Esophagus muscularis mucosa (tissue), 4 donors: ENCODE measurements at regions not wholly inside any gene's neighbourhood (a gene's known extent, or its start where the extent isn't known, plus 50 kb on each side); places are given as distances from the start of the nearest gene placed in this dataset.
"Not testable (repeated sequence)": the region's sequence is repeated elsewhere in the genome, so short reads cannot be mapped to it uniquely, and the experiment has no call there.

ENCODE experiments used
- DNase-seq: peaks from one replicate; pipeline ENCODE4 v3.0.0-alpha.2; 2017; ENCODE audit errors: extremely low spot score
- H3K27ac ChIP-seq, 4 donors: fragments of 200-600 bp; sonication (generic); replicated peaks in 1 of 4; 1 replicate in 3 of 4; 2 replicates in 1 of 4; pipeline ENCODE4 v1.5.1; 2016 to 2019; ENCODE audit warnings: mild to moderate bottlenecking in 1 of 4
- H3K27me3 ChIP-seq, 4 donors: fragments of 200-600 bp; sonication (generic); one replicate each; pipeline versions ENCODE4 v1.5.1 to v1.6.0; 2016 to 2019
- H3K36me3 ChIP-seq, 4 donors: fragments of 200-600 bp; sonication (generic); one replicate each; pipeline ENCODE4 v1.5.1; 2016 to 2019
- H3K4me1 ChIP-seq, 4 donors: fragments of 200-600 bp; sonication (generic); one replicate each; pipeline ENCODE4 v1.5.1; 2016 to 2019
- H3K4me3 ChIP-seq, 4 donors: fragments of 200-600 bp; sonication (generic); 1 replicate in 2 of 4; 2 replicates in 2 of 4; pipeline ENCODE4 v1.5.1; 2016 to 2019; ENCODE audit warnings: mild to moderate bottlenecking in 4 of 4, moderate library complexity in 1 of 4
- H3K9me3 ChIP-seq, 4 donors: fragments of 200-600 bp; sonication (generic); 1 replicate in 3 of 4; 2 replicates in 1 of 4; pipeline ENCODE4 v1.5.1; 2016 to 2019
- CTCF ChIP-seq, 3 experiments: fragments of 200-600 bp in 2 of 3; fragments of 450-650 bp in 1 of 3; sonication (generic) in 2 of 3; IDR thresholded peaks; one replicate each; pipeline ENCODE4 v1.5.1; 2017 to 2019; ENCODE audit warnings: antibody characterized with exemption in 3 of 3, mild to moderate bottlenecking in 2 of 3, moderate library complexity in 1 of 3
- EP300 ChIP-seq: sonication (generic); formaldehyde crosslinking; IDR thresholded peaks from one replicate; pipeline ENCODE4 v1.6.1; 2017; ENCODE audit warnings: antibody characterized with exemption
- POLR2A ChIP-seq: fragments of 450-650 bp; IDR thresholded peaks from one replicate; pipeline ENCODE4 v1.6.1; 2017; ENCODE audit warnings: antibody characterized with exemption, moderate library complexity, mild to moderate bottlenecking, low read depth
- POLR2AphosphoS5 ChIP-seq, 2 donors: sonication (generic); formaldehyde crosslinking; IDR thresholded peaks; one replicate each; pipeline ENCODE4 v1.6.1; 2017; ENCODE audit warnings: antibody characterized with exemption in 2 of 2
- WGBS: methylation state at CpG from one replicate; pipeline ENCODE4 v1.1.5; 2018; 5-methylcytosine and 5-hydroxymethylcytosine counted together
- intact Hi-C: fragments of 100-400 bp; cut with DNase I; formaldehyde crosslinking; loops from one replicate; pipeline ENCODE4 v1.15.1; 2023

- Histone ChIP-seq H3K27me3 (no peaks in the 10 kb centered on the region), H3K4me1 (no peaks in the 10 kb centered on the region), H3K9me3 (no peaks in the 10 kb centered on the region), H3K4me3 (no peak overlapping the region), H3K36me3 (no peaks in the 10 kb centered on the region), H3K27ac (no peak overlapping the region)
- TF ChIP-seq POLR2AphosphoS5 (IDR thresholded peaks at IDR 0.05) (no peak), CTCF (IDR thresholded peaks at IDR 0.05) (no peak), EP300 (no peak), POLR2A (no peak)
- WGBS, result 93% methylated on average over 3 of the region's 3 CpGs
- intact Hi-C loops, result no loop called here
- no peak for DNase-seq
These were observed 511.0 kb downstream of the CSNK1G3 start for GRCh38 chr5:124022966-124023365.

GRCh38 chr5:124021776-124022175, 509.8 kb downstream of the CSNK1G3 start:
- no peak overlapping the region for H3K27ac ChIP-seq
- DNase-seq, result no peak

GRCh38 chr5:124021066-124021641, 509.2 kb downstream of the CSNK1G3 start:
- TF ChIP-seq EP300 (no peak), POLR2A (no peak), CTCF (IDR thresholded peaks at IDR 0.05) (no peak), POLR2AphosphoS5 (IDR thresholded peaks at IDR 0.05) (no peak)

More at GRCh38 chr5:124021776-124022175, 509.8 kb downstream of the CSNK1G3 start:
- TF ChIP-seq CTCF (IDR thresholded peaks at IDR 0.05) (no peak), POLR2A (no peak), POLR2AphosphoS5 (IDR thresholded peaks at IDR 0.05) (no peak), EP300 (no peak)
- no peaks in the 10 kb centered on the region for H3K27me3 ChIP-seq
- H3K36me3 ChIP-seq, result no peaks in the 10 kb centered on the region
- no peaks in the 10 kb centered on the region for H3K9me3 ChIP-seq
- H3K4me3 ChIP-seq, result no peak overlapping the region
- WGBS, result 97% methylated on average over 1 of the region's 1 CpG
- intact Hi-C loops, result no loop called here
- no peaks in the 10 kb centered on the region for H3K4me1 ChIP-seq

GRCh38 chr5:124017321-124017720, 505.3 kb downstream of the CSNK1G3 start:
- intact Hi-C loops, DNase-seq, H3K27ac ChIP-seq, H3K9me3 ChIP-seq, H3K4me3 ChIP-seq, H3K36me3 ChIP-seq, H3K27me3 ChIP-seq, H3K4me1 ChIP-seq: not testable (repeated sequence)
- 98% methylated on average over 3 of the region's 5 CpGs for WGBS

More at GRCh38 chr5:124021066-124021641, 509.2 kb downstream of the CSNK1G3 start:
- H3K4me1 ChIP-seq, result no peaks in the 10 kb centered on the region
- no peaks in the 10 kb centered on the region for H3K27me3 ChIP-seq
- no peak overlapping the region for H3K4me3 ChIP-seq
- intact Hi-C loops, result no loop called here
- no peaks in the 10 kb centered on the region for H3K36me3 ChIP-seq
- no peak overlapping the region for H3K27ac ChIP-seq
- DNase-seq, result no peak
- no peaks in the 10 kb centered on the region for H3K9me3 ChIP-seq
- WGBS, result 100% methylated on average over 1 of the region's 1 CpG

- intact Hi-C loops, result no loop called here
- H3K4me1 ChIP-seq, result no peaks in the 10 kb centered on the region
- H3K36me3 ChIP-seq, result no peaks in the 10 kb centered on the region
- H3K9me3 ChIP-seq, result peaks cover 0 to 20% (median 17%) of the 10 kb centered on the region in 4 donors
- WGBS, result 87% methylated on average over 2 of the region's 2 CpGs
- H3K27me3 ChIP-seq, result no peaks in the 10 kb centered on the region
- H3K4me3 ChIP-seq, result no peak overlapping the region
- DNase-seq, result no peak
- no peak overlapping the region for H3K27ac ChIP-seq
- TF ChIP-seq CTCF (IDR thresholded peaks at IDR 0.05) (no peak), EP300 (no peak)
These were observed 495.9 kb downstream of the CSNK1G3 start for GRCh38 chr5:124007675-124008398.
